Erythroblast (primary cell): ENCODE measurements at regions not wholly inside any gene's neighbourhood (a gene's known extent, or its start where the extent isn't known, plus 50 kb on each side); places are given as distances from the start of the nearest gene placed in this dataset.
"Not testable (repeated sequence)": the region's sequence is repeated elsewhere in the genome, so short reads cannot be mapped to it uniquely, and the experiment has no call there.

Experiments used
- GATA1 ChIP-seq: IDR thresholded peaks from 2 replicates; pipeline ENCODE4 v1.6.1; 2011; ENCODE audit warnings: low read depth, mild to moderate bottlenecking, control low read depth, low read length, moderate library complexity
- POLR2A ChIP-seq: IDR thresholded peaks from 2 replicates; pipeline ENCODE4 v1.6.1; 2011; ENCODE audit warnings: mild to moderate bottlenecking, low read length

DNA sequence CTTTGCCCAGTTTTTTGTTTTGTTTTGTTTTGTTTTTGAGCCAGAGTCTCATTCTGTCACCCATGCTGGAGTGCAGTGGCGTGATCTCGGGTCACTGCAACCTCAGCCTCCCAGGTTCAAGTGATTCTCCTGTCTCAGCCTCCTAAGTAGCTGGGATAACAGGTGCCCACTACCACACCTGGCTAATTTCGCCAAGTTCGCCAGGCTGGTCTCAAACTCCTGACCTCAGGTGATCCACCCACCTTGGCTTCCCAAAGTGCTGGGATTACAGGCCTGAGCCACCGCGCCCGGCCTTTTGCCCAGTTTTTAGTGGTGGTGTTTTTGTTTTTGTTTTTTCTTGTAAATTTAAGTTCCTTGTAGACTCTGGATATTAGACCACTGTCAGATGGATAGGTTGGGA is 71.7 kb upstream of the CCNY start:
- TF ChIP-seq POLR2A, GATA1: not testable (repeated sequence)
